HG02870 (cell line): ENCODE measurements at regions not wholly inside any gene's neighbourhood (a gene's known extent, or its start where the extent isn't known, plus 50 kb on each side); places are given as distances from the start of the nearest gene placed in this dataset.
"Not testable (repeated sequence)": the region's sequence is repeated elsewhere in the genome, so short reads cannot be mapped to it uniquely, and the experiment has no call there.

Source experiments
- ATAC-seq: cut with Tn5 transposase; IDR thresholded peaks from one replicate; pipeline ENCODE4 v1.9.1; 2021; ENCODE audit warnings: mild to moderate bottlenecking, moderate library complexity; ENCODE audit not compliant: unreplicated experiment

DNA sequence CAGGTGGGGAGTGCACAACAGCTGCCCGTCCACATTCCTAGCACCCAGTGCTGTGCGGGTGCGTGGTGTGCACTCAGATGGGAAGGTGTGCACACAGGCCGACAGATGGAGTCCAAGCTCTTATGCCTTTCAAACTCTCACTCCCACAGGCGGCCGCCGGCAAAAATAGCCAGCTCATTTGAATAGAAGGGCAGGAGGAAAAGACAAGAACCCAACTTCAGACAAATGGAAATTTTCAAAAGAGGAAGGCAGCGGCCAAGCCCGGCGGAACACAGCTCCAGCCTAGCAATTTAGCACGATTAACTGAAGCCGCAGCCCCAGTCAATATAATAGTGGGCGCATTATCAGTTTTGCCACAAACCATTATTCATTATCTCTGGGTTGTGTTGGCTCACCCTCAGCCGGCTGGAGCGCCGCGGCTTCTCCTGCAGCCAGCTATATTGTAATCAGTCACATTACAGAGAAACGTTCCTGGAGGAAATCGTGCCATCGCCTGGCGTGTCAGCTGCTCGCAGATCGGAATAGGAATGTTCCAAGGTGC is 103.9 kb upstream of the SEC14L1 start:
- no peak for ATAC-seq

DNA sequence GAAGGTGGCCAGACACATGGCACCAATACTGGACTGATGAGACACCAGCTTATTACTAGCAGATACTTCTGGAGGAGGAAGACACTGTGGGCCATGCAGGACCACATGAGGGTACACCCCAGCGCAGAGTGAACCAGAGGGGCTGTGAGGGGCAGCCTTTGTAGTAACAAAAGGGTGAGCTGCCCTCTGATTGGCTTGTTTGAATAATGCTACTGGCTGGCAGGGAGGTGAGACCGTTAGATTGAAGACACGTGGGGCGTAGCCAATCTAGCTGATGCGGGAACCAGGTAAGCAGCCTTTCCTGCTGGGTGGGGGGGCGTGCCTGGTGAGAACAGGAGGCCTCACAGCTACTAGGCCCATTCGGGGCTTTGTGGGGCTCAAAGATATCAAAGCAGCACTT is 102.8 kb upstream of the SEC14L1 start:
- ATAC-seq: no peak

DNA sequence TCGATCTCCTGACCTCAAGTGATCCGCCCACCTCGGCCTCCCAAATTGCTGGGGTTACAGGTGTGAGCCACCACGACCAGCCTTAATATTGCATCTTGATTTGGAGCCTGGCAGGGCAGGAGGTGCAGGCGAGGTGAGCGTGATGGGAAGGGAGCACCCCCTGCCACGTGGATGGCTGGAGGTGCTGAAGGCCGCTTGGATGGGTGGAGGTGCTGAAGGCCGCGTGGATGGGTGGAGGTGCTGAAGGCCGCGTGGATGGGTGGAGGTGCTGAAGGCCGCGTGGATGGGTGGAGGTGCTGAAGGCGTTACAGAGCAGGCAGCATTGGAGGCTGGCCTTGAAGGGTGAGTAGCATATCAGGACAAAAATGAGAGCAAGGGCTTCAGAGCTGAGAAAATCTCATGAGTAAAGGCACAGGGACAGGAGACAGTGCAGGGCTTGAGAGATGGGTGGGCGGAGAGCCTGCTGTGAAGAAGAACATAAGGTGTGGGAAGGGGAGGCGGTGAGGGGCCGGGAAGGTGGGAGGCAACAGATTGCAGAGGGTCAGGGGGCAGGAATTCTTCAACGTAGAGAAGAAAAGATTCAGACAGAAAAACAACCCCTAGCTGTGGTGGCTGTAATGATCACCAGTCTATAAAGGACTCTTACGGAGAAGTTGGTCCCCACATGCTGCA is 101.7 kb upstream of the SEC14L1 start:
- ATAC-seq: no peak

DNA sequence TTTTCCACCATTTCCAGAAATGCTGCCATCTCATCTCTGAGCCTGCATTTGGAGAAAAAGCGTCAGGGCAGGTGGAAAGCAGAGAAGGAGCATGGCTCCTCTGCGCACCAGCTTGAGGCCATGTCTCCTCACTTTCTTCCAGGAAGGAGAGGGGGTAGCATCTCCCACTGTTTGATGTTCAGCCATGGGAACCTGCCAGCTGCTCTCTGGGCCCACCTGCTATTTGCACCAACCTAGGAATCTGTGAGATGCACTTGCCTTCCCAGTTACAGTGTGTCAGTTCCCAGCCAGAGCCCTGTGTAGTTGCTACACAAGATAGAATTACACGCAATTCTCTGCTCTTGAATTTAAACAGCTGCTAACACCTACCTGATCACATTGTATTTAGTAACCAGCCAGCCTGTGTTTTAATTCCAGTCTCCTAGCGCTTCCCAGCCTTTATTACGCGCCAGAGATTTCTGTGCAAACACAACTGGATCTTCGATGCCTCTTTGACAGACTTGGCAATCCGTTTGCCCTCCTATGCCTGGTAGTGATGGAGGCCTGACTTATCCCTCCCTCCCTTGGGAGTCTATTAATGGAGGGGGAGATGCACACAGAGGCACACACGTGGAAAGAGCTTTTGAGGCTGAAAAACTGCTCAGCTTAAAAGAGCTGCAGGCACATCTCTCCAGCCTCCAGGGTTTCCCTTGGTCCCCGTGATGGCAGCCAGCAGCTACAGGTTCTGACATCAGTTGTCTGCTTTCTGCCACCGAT is 98.1 kb upstream of the SEC14L1 start:
- no peak for ATAC-seq

DNA sequence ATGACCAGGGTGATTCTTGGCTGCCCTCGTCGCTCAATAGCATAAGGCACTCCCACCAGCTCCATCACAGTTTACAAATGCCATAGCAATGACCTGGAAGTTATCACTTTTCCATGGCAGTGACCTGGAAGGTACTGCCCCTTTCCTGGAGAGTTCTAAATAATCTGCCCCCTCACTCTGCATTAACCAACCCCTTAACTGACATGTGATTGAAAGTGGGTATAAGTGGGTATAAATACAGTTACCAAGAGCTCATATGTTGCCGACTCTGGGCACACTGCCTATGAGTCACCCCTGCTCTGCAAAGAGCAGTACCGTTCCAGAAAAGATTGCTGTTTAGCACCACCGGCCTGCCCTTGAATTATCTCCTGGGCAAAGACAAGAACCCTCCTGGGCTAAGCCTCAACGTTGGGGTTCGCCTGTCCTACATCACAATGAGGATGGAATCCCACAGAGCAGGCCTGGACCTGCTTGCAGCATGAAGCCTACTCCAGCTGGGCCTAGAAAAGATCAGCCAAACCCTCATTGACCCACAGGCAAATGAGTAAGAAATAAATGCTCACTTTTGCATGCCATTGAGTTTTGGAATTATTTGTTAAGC is 95.2 kb upstream of the SEC14L1 start:
- no peak for ATAC-seq

DNA sequence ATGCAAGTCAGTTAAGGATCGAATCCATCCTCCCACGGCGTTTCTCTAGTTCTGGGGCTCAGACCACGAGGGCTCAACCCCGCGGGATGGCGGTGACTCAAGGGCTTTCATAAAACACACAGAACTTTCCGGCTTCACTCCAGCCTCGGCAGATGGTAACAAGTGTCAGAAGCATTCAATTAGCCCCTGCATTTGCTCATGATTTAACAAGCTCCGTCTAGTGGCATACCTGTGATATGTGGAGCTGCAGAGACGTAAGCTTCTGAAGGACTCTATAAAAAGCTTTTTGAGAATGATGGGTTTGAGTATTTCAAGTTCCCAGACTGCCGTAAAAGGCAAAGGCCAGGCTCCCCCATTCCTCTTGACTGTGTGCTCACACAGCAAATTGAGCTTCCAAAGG is 91.3 kb upstream of the SEC14L1 start:
- no peak for ATAC-seq

DNA sequence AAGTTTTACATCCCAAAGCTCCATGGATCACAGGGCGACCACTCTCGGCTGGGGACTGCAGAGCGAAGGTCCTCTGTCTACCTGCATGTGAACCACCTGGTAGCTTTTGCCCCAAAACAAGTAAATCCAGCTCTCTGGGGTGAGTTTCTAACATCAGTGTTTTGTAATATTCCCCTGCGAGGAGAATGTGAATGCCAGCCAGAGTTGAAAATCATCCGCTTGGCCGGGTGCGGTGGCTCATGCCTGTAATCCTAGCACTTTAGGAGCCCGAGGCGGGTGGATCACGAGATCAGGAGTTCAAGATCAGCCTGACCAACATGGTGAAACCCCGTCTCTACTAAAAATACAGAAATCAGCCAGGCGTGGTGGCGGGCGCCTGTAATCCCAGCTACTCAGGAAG is 89.9 kb upstream of the SEC14L1 start:
- not testable (repeated sequence) for ATAC-seq

DNA sequence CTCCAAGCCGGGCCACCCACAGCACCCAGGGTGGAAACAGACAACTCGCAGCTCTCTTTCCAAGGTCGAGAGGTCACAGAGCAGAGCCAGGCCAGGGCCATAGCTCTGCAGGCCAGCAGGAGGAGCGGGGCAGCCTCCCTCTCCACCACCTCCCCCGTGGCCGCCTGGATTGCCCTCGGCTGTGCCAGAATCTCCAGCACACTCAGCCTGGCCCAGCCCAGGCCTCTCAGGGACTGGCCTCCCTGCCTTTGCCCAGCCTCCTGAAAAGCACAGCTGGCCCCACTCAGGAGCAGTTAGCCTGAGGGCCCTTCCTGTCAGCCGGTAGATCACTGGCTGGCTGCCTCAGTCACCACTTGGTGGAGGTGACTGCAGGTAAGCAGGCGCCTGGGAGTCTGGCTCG is 85.8 kb upstream of the SEC14L1 start:
- ATAC-seq: no peak

DNA sequence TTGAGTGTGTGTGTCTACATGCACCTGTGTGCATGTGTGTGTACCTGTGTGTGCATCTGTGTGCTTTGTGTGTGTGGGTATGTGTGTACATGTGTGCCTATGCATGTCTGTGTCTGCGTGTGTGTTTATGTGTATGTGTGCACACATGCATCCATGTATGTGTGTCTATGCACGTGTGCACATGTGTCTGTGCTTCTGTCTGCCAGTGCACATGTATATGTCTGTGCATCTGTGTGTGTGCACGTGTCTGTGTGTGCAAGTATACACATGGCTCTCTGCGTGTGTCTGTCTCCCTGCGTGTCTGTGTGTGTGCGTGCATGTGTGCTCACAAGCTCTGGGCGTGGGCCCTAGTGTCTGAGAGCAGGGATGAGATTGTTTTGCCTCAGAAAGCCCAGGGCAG is 85.3 kb upstream of the SEC14L1 start:
- ATAC-seq: no peak

DNA sequence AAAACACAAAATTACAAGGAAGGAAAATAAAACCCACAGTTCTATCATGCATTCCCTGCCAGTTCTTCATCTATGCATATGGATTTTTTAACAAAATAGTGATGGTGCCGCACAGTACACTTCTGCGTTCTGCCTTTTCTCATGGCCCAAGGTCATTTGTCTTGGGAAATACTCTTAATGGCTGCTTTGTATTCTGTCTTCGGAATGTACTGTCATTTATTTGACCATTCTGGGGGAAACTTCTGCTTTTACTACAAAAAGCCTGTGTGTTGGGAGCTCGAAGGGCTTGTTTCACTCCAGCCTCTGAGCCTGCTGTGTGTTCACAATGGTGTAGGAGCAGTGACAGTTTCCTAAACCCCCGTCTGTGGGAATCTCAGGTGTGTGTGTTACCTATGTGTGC is 82.8 kb upstream of the SEC14L1 start:
- ATAC-seq: no peak

DNA sequence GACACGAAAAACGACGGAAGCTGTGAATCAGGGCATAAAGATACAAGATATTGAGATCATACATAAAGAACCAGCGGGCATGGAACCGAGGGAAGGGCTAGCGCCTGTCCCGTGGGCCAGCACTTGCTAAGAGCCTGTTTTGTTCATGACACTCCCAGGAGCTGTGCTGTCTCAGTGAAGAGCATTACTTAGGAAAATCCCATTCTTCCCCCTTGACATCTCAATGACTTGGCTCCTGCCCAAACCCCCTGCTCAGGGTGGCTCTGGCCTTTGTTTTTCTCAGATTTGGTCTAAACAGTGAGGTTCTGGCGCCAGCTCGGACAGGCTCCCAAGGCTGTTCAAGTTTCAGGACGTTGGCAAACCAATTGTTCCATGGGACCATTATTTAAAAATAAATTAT is 79.1 kb upstream of the SEC14L1 start:
- ATAC-seq: no peak

DNA sequence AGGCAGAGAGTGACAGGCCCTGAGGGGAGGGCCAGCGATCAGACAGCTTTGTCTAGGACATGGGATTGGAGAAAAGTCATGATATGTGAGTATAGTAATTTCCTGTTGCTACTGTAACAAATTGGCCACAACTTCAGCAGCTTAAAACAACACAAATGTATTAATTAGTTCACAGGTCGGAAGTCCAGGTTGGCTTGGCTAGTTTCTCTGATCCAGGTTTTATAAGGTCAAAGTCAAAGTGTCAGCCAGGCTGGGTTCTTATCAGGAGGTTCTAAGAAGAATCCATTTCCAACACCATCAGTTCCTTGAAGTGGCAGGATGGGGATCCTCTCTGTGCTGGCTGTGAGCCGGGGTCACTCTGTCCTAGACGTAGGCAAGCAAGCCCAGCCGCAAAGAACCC is 76.2 kb upstream of the SEC14L1 start:
- ATAC-seq: no peak

DNA sequence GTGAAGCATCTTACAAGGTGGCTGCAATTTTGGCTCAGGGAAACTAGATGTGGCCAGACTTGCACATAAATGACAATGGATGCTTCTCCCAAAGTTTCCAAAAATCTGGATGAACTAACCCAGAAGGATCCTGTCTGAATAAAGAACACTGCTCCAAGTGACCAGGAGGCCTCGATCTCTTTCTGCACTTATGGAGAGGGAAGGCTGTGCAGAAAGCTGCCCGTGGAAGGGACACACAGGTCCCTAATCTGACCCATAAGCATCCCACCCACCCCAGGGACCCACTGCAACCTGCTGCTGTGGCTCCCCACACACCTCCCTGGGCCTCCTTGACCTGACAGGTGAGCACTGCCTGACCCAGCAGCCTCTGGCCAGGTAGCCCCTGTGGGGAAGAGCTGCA is 74.6 kb upstream of the SEC14L1 start:
- ATAC-seq: no peak

DNA sequence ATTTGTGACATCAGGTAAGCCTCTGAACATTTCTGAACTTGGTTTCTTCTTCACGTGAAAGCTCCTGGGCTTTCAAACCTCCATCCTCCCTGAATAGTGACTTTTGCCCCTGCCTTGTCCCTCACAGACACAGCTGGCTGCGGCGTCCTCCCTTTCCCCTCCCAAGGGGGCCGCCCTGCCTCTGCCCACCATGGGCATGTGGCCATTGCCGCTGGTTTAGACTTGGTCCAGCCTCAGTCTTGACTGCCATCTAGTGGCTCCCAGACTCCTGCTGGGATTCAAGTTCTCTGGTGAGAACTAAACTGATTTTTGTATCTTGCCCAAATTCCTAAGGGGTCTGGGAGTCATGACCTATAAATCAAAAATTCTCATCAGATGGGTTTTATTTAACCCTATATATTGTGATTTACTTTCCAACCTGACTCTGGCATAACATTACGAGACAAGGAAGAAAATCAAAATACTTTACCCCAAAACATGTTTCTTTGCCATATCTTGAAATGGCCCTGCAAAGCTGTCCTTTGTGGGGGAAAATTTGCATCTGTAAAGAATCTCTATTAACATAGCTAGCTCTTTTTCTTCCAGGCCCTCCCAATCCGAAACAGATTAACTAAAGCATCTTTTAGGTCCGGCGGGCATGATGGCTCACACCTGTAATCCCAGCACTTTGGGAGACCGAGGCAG is 73.9 kb upstream of the SEC14L1 start:
- not testable (repeated sequence) for ATAC-seq

DNA sequence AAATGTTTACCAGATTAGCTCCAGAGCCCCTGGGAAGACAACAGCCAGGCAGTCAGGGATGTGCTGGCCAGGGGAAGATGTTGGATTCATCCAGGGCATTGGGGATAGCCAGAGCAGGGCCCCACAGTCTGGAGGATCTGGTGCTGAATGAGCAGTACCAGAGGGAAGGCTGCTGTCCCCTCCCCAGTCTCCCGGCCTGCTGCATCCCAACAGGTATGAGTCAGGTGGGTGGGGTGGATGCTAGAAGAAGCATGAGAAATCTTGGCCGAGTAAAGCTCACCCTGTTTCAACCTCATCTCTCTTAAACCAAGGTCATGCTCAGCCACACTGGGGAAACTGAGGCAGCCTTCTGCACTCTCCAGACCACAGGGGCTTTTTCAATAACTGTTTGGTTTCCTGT is 71.9 kb upstream of the SEC14L1 start:
- no peak for ATAC-seq

DNA sequence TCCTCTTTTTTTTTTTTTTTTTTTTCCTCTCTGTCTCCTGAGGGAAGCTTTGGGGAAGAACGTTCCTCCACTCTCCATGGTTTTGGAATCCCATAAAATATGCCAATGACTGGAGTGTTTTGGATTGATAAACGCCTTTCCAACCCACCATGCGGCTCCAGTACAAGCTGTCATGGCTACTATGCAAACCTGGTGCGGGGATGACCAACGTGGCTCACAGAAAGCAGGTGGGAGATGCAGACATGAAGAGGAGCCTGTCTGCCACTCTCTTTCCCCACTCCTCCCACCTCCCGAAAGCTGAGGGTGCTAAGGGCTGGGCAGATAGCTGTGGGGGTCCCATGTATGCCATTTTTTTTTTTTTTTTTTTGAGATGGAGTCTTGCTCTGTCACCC is 69.9 kb upstream of the SEC14L1 start:
- no peak for ATAC-seq

DNA sequence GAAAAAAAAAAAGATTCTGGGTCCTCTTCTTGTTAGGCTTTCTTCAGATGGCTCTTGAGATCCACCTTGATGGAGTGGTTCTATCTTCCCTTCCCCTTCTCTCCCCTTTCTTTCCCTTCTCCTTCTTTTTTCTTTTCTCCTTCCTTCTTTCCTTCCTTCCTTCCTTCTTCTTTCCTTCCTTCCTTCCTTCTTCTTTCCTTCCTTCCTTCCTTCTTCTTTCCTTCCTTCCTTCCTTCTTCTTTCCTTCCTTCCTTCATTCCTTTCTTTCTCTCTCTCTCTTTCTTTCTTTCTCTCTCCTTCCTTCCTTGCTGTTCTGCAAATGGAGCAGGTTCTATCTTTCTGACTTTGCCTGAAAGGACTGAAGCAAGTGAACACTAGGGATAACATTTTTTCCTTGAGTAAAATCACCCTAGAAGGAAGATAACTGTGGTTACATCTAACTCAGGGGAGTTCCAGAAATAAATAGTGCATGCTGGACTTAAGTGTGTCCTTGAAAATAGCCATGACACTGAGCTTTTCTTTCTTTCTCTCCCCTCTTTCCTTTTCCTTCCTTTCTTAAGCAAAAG is 68.8 kb upstream of the SEC14L1 start:
- no peak for ATAC-seq

DNA sequence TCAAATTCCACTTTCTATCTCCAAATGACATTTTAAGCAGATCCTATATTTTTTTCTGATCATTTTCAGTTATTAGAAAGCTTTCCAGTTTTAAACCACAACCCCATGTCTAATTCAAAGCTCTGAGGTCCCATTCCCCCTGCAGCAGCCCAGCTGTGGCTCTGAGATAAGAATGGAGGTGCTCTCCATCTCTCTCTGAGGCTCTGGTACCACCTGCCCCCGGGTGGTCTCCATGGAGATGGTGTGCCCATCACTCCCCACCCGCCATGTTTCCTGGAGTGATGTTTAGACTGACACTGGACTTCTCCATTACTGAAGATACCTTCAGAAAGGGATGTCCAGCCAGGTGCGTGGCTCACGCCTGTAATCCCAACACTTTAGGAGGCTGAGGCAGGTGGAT is 68.1 kb upstream of the SEC14L1 start:
- ATAC-seq: no peak

DNA sequence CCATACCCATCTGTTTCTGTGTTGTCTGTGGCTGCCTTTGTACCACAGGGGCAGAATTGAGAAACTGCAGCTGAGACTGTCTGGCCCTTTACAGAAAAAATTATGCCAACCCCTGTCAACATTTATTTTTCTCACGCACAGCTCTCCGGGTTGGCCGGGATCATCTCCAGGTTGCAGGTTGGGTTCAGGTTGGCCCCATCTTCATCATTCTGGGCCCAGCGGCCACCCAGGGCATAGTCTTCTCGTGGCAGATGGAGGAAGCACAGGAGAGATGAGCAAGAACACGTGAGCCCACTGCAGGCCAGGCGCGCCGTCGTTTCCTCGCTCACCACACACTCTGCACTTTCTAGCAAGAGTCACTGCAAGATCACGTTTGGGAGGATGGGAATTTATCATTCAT is 66.1 kb upstream of the SEC14L1 start:
- no peak for ATAC-seq

DNA sequence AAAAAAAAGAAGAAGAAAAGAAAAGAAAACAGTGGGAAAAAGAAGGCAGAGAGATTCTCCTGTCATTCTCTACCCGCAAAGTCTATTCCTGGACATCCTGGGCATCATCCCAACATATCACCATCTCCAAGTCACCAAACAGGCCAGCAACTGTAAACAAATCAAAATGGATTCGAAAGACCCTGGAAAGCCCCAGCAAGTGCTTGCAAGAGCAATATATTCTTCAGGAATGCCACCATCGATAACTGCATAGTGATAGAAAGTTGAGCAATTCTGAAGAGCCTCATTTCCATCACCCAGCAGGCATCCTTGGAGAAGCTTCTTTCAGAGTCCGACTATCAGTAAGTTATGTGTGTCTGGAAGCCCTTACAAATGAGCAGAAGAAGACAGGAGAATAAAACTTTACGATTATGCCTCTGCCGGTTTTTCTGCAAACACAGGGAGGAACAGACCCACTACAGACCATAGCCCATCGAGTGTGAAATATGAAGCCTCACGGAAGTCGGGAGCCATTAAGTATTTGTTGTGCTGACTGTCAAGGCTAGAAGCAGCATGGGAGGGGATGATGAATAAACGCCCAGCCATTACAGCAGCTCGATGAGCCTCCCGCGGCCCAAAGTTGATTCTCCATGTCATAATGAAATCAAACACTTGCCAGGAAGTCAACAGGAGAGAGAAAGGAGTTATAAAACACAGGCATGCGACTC is 64.5 kb upstream of the SEC14L1 start:
- ATAC-seq: no peak

DNA sequence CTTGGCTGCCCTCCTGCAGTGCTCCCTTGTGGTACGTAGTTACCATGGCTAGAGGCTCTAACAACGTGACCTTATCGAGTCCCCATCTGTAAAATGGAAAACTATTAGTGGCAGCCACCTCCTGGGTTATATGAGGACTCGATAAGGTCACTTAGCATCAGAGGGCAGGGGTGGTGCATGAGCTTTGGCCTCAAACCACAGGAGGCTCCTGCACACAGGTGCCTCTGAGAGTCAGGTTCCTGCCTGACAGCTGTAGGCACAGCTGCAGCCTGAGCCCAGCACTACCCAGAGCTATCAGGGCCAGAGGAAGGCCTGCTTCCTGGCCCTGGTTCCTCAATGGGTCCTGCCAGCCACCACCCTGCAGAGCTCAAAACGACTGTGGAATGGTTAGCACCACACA is 57.2 kb upstream of the SEC14L1 start:
- no peak for ATAC-seq
